MM.1S (cell line): ENCODE measurements at regions not wholly inside any gene's neighbourhood (a gene's known extent, or its start where the extent isn't known, plus 50 kb on each side); places are given as distances from the start of the nearest gene placed in this dataset.

Experiments used
- EZH2phosphoT487 ChIP-seq: fragments of 300-600 bp; sonication (generic); IDR thresholded peaks from 2 replicates; pipeline ENCODE4 v1.6.1; 2018; ENCODE audit warnings: antibody characterized with exemption, low read length
- TF ChIP-seq, protein P1 (sequence below): fragments of 300-600 bp; sonication (generic); IDR thresholded peaks from 2 replicates; pipeline ENCODE4 v1.5.1; 2016; ENCODE audit warnings: antibody characterized with exemption, low read length, mixed read lengths

DNA sequence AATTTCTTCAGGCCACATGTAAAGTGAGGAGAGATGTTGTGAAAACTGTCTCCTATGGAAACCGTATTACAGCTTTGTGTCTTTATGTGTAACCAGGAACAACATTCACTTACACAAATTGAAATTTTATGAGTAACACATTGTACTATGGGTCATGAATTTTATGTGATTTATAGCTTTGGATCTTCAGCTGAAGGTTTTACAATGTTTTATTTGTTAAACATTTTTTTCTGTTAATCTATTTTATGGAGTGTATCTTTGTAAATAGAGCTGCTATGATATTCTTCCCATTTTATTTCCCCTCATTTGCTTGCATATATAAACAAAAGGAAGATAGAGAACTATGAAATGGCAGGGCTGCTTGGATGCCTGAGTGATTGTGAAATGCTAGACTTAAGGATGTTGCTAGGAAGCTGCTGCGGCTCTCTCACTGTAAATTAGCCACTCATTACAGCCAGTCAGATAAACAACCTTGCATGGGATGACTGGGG is 104.5 kb upstream of the PCLO start:
- TF ChIP-seq, protein P1, sequence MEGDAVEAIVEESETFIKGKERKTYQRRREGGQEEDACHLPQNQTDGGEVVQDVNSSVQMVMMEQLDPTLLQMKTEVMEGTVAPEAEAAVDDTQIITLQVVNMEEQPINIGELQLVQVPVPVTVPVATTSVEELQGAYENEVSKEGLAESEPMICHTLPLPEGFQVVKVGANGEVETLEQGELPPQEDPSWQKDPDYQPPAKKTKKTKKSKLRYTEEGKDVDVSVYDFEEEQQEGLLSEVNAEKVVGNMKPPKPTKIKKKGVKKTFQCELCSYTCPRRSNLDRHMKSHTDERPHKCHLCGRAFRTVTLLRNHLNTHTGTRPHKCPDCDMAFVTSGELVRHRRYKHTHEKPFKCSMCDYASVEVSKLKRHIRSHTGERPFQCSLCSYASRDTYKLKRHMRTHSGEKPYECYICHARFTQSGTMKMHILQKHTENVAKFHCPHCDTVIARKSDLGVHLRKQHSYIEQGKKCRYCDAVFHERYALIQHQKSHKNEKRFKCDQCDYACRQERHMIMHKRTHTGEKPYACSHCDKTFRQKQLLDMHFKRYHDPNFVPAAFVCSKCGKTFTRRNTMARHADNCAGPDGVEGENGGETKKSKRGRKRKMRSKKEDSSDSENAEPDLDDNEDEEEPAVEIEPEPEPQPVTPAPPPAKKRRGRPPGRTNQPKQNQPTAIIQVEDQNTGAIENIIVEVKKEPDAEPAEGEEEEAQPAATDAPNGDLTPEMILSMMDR = no peak
- no peak for TF ChIP-seq EZH2phosphoT487
